Activated T-helper 1 cell treated with Interleukin-2 at 50 U/mL for 16 hours (primary cell): ENCODE measurements at regions not wholly inside any gene's neighbourhood (a gene's known extent, or its start where the extent isn't known, plus 50 kb on each side); places are given as distances from the start of the nearest gene placed in this dataset.

Experiments
- DNase-seq: peaks from one replicate; pipeline ENCODE4 v3.0.0-alpha.2; 2020; ENCODE audit warnings: low read depth

DNA sequence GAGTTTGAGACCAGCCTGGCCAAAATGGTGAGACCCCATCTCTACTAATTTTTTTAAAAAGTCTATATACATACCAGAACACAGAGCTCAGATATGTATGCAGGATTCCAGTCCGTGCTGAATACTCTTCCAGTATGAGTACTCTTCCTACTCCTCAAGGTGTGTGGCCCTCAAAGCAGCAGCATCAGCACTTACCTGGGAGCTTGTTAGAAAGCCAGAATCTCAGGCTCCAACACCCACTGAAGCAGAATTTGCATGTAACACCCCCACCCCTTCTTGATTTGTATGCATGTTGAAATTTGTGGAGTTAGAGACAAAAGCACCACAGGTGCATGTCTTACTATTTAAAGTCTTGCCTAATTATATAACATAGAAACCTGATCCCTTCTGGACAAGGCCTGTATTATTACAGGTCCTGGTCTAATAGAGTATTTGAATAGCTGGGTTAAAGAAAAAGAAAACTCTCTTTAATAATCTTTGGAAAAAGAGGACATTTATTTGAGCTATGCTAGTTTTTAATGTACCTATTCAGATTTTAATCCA, 50.3 kb upstream of the NFE2L2 start:
- DNase-seq: no peak

DNA sequence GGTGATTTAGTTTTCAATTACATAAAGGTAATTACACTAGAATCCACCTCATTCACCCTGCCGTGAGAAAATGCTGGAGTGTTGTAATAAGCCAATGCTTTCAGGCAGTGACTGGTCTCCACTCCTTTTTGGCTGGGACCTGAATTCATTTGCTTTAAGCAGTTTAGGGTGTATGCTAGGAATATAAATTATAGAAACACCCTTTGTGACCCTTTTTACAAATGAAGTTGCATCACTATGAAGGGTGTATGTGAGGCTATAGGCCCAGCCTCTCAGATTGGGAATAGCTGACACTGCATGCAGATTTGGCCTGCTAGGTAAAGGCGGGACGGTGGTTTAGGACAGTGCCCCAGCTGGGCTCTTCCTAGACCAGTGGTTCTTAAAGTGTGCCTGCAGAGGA, 50.8 kb upstream of the NFE2L2 start:
- DNase-seq: no peak

DNA sequence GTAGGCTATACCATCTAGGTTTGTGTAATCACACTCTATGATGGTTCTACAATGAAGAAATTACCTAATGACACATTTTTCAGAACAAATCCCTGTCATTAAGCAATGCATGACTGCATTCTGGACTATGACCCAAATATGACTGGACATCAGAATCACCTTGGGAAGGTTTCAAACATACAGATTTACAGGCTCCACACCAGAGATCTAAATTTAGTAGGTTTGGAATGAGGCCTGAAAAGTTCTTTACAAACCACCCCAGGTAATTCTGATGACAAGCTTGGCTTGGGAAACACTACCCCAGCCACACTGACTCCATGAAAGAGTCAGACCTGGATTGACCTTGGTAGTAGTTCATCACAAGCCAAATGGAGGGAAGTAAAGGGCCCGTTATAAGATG, 52.2 kb upstream of the NFE2L2 start:
- no peak for DNase-seq

DNA sequence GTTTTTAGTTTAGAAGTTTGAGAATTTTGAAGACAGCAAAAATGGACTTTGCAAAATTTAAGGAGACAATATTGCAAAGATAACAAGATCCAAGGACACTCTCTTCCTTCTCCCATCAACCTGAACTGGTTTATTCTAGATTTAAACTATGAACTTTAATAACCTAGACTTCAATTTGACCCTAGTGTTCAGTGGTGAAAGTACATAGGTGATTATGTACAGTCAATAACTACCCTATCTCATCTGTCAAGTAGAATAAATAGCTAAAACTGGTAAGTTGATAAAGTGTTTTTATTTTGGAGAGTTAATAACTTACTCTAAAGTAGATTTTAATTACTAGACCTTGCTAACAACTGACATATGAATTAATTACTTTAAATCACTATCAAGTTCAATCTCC, 52.9 kb upstream of the NFE2L2 start:
- no peak for DNase-seq

DNA sequence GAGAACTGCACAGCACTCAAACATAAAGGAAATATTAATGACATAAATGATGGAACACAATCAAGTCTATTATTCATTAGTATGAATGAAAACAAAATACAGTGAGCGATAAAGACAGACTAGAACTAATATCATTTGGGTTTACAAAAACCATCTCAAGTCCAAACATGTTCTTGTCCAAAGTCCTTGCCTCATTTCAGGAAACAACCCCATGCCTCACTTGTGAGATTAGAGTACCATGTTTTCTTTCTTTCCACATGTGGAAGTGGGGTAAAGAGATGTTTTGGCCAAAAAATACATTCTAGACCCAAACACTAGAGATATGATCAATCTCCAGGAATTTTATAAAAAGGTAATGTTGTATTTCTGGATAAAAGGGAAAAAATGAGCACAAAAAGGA, 53.3 kb upstream of the NFE2L2 start:
- DNase-seq: no peak

DNA sequence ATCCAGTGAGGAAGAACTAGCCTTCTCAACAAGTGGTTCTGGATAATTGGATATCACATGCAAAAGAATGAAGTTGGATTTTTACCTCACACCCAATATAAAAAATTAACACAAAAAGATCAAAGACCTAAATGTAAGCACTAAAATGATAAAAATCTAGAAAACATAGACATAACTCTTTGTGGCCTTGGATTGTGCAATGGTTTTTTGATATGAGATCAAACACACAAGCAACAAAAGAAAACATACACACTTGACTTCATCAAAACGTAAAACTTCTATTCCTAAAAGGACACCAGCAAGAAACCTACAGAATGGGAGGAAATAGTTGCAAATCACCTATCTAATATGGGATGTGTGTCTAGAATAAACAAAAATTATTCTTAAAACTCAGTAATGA, 54.1 kb upstream of the NFE2L2 start:
- DNase-seq: no peak

DNA sequence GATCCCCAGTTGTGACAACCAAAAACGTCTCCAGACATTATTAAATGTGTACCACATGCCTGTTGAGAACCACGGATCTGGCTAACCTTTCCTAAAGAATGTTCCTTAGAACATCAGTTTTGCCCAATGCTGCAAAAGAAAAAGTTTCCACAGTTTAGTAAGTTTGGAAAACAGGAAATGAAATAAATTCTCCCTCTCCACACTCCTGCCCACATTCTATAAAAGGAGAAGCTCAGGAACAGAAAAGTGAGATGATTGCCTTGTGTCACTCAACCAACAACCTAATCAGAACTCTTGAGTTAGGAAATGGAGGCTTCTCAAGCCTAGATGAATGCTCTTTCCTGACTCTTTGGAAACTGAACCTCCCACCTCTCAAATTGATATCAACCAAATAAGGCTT, 56.1 kb upstream of the NFE2L2 start:
- DNase-seq: no peak

DNA sequence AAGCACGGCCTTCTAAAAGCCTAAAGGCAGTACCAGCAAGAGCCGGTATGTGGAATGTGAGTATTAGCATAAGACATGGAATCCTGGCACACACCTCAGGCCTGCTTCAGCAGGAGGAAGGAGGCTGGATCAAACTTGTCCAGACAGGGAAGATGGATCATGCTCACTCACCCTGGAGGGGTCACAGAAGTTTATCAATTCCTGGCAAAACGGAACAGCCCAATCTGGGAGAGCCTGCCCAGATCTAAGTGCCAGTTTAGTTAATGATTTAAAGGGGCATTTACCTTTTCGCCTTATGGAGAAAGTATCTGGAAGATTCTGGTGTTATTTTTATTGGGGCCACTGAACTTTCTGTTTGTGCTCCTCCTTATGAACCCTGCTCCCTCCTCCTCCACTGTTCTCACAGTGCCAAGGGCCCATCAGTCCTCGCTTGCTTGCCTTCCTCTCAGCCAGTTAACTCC, 58.3 kb upstream of the NFE2L2 start:
- DNase-seq: no peak

DNA sequence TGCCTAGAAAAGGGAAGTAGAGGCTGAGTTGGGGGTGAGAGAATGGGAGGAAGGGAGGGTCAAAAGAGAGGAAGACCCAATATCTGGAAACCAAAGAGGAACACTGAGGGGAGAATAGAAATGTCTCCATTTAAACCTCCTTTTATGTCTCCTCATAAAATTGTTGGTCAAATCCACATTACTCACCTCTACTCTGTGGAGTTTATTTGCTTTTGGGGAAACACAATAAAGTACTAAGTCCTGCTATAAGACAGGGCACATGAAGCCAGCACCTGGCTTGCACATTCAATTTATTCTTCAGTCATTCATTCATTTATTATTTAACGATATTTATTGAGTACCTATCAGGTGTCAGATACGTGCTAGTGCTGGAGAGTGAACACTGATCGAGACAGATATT, 60.3 kb upstream of the NFE2L2 start:
- DNase-seq: no peak

DNA sequence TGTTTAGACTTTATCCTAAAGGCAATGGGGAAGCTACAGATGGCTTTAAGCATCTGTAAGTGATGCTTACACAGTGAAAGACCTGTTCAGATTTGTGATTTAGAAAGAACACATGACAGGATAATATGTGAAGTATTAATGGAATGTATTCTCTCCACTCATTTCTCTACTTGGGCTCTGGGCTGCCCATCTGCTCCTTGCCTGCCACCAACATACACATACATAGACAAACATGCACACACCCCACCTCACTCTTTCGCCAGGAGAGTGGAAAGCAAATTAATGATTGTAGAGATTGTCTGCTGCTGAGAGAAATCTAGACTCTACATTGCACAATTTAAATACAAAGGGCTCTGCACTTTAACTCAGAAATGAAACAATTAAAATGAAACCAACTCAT, 61.0 kb upstream of the NFE2L2 start:
- DNase-seq: no peak

DNA sequence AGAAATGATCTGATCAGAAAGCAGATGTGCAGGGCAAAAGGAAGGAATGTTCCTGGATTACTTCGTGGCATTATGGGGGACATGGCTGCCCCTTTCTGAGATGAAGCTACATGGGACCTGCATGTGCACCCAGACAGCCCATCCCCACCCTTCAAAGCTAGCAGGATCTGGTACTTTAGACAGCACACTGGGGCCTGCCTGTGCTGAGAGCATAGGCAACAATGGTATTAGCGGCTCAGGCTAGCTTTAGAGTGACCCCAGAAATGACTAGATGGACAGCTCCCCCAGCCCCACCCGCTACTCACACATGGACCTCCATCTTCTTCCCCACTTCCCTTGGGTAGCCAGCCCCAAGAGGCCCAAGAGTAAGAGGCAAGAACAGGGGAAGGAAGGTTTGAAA, 61.5 kb upstream of the NFE2L2 start:
- DNase-seq: no peak

DNA sequence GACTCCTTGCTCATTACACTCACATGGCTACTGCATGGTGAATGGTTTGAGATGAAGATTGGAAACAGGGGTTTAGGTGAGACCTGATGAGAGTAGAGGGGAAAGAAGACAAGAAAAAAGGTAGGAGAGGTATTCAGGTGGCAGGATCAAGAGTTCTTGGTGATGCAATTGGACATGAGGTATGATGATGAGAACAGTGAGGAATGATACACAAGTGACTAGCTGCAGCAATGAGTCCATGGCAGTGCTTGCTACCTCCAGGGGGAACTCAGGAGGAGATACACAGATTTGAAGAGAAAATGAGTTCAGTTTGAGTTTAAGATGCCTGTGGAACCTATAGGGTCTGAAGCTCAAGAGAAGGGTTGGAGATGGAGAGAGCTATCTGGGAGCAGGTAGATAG, 62.1 kb upstream of the NFE2L2 start:
- DNase-seq: no peak

DNA sequence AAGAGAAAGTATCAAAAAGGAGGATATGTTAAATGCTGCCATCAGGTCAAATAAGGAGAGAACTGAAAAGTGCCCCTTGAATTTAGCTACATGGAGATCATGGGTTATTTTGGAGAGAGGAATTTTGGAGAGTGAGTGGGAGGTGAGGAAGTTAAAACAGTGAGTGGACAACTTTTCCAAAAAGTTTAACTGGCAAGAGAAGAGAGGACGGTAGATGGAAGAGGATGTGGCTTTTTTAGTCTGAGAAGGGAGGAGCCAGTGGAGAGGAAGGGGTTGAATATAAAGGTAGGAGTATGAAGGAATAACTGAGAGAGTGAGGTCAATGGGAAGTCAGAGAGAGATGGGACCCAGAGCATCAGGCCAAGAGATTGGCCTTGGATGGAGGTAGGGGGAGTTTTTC, 62.5 kb upstream of the NFE2L2 start:
- DNase-seq: no peak

DNA sequence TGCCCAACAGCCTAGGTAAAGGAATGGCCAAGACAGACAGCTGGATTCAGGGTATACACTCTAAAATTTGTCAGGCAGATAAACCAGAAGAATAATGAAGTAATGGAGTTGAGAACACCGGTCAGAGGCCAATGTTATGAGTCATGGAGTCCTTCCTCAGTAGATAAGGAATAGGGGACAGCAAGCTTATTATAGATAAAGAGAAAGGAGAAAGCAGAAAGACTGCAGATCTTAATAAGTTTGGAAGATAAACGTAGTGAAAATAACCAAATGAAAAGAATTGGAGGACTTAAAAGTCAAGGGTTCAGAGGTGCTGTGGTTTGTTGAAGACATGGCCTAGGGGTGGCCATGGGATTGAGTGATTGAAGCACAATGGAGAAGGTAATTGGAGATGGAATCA, 63.5 kb upstream of the NFE2L2 start:
- DNase-seq: no peak

DNA sequence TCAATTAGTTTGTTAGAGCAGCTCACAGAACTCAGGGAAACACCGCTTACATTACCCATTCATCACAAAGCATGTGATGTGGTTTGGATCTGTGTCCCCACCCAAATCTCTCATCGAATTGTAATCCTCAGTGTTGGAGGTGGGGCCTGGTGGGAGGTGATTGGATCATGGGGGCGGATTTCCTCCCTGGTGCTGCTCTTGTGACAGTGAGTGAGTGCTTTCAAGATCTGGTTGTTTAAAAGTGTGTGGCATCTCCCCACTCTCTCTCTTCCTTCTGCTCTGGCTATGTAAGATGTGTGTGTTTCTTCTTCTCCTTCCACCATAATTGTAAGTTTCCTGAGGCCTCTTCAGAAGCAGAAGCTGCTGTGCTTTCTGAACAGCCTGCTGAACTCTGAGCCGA, 63.5 kb upstream of the AGPS start:
- no peak for DNase-seq

DNA sequence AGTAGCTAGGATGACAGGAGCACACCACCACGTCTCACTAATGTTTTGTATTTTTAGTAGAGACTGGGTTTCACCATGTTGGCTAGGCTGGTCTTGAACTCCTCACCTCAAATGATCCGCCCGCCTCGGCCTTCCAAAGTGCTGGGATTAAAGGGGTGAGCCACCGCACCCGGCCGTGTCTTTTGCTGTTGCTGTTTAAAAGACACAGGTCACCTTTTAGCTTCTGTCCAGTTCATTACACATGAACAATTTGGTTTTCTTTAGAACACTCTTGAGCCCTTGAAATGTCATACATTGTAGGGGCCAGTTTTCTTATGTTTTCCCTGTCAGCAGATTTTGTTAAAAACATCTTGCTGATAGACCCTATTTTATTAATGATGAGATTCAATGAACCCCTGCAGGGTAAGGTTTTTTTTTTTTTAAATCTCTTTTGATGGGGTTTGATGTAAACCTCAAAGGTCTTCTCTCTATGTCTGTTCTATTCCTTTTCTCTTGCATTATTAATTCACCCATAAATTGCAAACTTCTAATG, 61.0 kb upstream of the AGPS start:
- DNase-seq: no peak

DNA sequence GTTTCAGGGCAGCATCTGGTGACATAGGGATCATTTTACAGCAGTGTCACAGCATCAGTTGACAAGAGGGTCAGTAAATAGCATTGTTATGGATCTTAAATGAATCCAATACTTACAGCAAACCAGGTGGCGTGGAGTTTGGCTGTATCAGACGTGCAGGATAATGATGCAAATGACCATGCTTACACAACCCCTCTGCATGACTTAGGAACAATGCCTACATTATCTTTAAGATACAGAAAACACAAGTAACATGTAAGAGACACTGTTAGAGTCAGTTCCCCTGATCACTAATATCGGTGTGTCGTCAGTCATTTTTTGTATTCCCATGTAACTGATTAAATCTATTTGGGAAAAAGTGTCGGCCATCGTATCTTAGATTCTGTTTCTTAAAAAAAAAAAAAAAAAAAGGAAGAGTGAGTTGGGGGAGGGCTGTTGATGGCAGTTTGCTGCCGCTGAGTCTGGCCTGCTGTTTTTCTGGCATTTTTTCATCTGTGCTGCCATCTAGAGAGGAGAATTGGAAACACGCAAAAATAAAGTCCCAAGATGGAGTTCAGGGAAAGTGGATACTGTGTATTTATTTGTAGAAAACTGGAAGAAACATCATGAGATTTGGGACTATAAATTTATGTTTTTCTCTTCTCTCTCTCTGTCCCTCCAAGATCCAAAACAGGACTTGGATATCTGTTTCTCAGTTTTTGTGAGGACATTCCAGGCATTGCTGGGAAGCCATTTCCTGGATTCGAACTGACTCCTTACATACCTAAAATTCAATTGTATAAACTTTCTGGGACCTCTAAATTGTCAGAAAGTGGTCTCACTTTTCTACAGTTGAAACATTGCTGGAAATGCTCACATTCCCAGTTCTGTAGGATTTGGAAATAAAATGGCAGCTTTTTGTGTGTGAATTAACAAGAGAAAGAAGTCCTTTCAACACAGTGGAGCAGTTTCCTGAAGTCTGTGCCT, 60.3 kb upstream of the AGPS start:
- DNase-seq: peak; percentile 4

DNA sequence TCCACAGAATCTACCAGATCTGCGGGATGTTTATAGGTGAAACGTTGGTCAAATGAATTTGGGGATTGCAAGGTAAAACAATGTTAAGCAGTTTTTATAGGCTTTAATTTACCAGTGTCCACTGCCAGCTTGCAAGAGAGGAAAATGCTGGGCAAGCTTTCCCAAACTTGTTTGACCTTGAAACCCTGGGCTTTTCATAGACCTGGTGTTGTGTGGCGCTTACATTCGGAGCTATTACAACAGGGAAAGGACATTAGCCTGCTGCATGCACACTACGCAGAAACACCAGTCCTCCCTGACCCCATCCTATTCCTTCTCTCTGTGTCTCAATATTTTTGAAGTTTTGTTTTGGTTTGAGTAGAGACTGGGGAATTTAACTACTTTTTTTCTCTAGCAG, 59.6 kb upstream of the AGPS start:
- no peak for DNase-seq

DNA sequence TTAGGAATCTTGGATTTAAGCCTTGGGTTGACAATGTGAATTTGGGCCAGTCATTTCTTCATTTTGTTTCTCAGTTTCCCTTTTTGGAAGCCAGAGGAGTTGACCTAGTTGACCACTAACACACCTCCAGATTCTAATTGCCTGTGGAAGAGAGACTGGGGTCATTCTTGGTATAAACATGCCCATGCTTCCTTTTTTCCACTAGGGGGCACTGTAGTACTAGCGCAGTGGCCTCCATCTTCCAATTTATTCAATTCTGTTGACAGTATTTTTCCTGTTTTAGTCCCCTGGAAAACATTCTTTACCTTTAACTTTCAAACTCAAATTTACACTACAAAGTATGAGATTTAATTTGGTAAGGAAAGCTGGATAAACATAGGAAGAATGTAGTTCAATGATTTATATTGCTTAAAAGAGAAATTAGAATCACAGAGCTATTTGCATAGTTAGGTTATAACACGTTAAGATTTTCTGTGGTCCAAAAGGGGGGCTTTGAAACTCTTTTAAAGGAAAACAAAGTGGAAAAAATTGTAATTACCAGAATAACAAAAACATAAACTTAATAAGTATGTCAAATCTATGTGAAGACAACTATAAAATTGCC, 57.5 kb upstream of the AGPS start:
- DNase-seq: no peak

DNA sequence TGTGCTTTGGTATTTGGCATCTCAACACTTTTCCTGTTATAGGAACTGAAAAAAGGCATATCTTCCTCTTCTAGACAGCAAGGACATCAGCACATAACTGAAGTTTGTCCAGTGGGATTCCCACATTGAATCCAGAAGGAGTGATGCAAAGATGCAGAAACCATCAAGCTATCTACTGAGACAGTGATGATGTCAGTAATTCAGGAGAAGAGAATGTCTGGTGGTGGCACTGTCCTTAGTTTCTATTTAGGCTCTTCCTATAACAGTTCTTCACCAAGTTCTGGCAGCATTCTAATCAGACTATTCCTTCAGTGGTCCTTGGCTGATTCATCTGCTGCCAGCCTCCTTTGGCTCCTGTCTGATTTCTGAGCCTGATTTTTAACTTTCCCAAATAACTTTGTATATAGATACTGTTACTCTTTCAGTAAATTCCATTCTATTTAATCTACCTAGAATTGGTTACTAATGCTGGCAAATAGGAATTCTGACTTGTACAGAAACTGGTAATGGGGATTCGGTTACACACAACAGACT, 56.6 kb upstream of the AGPS start:
- DNase-seq: no peak

DNA sequence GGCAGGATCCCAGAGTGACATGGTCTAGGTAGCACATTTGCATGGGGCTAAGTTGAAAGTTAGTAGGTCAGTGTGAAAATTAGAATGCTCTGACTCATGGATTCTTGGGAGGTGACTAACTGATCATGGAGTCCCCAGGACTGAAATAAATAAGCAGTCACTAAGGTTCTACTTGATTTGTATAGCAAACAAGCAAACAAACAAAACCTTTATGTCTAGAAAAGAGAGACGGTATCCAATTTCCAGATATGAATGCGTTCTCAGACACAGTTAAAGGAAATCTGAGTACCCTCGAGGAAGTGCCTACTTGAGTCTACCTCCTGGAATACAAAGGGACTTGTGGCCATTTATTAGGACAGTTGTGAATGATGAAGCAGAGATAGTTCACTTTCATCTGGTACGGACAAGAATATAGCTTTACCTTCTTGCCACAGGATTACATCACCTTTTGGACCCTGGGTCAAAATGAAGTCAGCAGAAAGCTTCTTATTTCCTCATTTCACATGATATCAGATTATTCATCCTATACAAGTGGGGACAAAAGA, 54.3 kb upstream of the AGPS start:
- DNase-seq: no peak

DNA sequence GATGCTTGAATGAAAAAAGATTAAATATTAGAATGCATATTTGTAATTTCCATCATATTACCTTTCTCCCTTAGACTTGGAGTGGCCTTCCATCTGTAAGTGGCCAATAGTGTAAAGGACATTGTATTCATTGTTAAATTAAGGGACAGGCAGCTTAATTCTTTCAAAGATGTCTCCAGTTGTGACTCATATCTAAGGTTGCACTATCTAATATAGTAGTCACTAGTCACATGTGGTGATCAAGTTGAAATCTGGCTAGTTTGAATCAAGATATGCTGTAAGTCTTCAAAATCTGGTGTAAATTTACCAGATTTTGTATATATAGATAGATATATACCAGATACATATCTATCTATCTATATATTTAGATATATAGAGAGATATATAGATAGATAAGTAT, 52.4 kb upstream of the AGPS start:
- DNase-seq: no peak

DNA sequence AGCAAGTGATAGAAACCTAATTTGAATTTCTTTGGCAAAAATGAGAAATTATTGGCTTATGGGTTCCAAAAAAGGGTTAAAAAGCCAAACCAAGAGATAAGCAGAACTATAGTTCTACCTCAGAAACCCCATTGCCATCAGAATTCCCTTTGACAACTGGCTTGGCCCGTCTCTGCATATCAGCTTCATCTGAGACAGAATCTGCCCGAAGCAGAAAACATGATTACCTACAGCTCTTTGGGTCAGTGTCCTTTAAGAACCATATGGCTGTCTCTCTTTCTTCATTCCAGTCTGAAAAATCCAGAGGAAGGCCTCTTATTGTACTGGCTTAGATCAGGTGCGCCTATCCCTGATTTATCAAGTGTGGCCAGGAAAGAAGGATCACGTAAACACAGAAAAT, 49.8 kb upstream of the AGPS start:
- DNase-seq: no peak
